ENCODE measurements at regions not wholly inside any gene's neighbourhood (a gene's known extent, or its start where the extent isn't known, plus 50 kb on each side); places are given as distances from the start of the nearest gene placed in this dataset.

- Mint-ChIP-seq H3K36me3 (ENCODE audit: low read depth) (peaks cover 2% of the 10 kb centered on the region), H3K4me3 (no peak overlapping the region), H3K27ac (no peak overlapping the region), H3K9me3 (peaks cover 4% of the 10 kb centered on the region), H3K27me3 (ENCODE audit: insufficient read depth) (no peaks in the 10 kb centered on the region), H3K4me1 (peaks cover 48% of the 10 kb centered on the region)
- Histone ChIP-seq H3K4me3 (ENCODE audit: low read length) (no peak overlapping the region), H3K36me3 (ENCODE audit: control insufficient read depth, insufficient read depth, low read length) (no peaks in the 10 kb centered on the region), H3K27me3 (ENCODE audit: control insufficient read depth, insufficient read depth, low read length, poor library complexity, severe bottlenecking) (no peaks in the 10 kb centered on the region), H3K9ac (ENCODE audit: extremely low read depth, low read length, poor library complexity, severe bottlenecking) (no peak overlapping the region), H3K27ac (ENCODE audit: low read depth, low read length) (no peak overlapping the region), H3K4me1 (ENCODE audit: control insufficient read depth, insufficient read depth, low read length) (peaks cover 7% of the 10 kb centered on the region), H3K9me3 (ENCODE audit: control insufficient read depth, low read length) (no peaks in the 10 kb centered on the region)
- DNase-seq = no peak
- TF ChIP-seq, protein P1, sequence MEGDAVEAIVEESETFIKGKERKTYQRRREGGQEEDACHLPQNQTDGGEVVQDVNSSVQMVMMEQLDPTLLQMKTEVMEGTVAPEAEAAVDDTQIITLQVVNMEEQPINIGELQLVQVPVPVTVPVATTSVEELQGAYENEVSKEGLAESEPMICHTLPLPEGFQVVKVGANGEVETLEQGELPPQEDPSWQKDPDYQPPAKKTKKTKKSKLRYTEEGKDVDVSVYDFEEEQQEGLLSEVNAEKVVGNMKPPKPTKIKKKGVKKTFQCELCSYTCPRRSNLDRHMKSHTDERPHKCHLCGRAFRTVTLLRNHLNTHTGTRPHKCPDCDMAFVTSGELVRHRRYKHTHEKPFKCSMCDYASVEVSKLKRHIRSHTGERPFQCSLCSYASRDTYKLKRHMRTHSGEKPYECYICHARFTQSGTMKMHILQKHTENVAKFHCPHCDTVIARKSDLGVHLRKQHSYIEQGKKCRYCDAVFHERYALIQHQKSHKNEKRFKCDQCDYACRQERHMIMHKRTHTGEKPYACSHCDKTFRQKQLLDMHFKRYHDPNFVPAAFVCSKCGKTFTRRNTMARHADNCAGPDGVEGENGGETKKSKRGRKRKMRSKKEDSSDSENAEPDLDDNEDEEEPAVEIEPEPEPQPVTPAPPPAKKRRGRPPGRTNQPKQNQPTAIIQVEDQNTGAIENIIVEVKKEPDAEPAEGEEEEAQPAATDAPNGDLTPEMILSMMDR (conservative IDR thresholded peaks at IDR 0.05) = no peak
- 95 to 100% methylated on average over 2 of the region's 3 CpGs for WGBS, 2 experiments (ENCODE audit: insufficient coverage in 1 of 2, insufficient read length in 1 of 2)
Measured at GRCh38 chr3:30527720-30528119, 78.7 kb upstream of the TGFBR2 start.

- Mint-ChIP-seq H3K9me3 (peaks cover 5% of the 10 kb centered on the region), H3K27me3 (ENCODE audit: insufficient read depth) (no peaks in the 10 kb centered on the region), H3K4me1 (peaks cover 25% of the 10 kb centered on the region), H3K27ac (no peak overlapping the region), H3K4me3 (no peak overlapping the region), H3K36me3 (ENCODE audit: low read depth) (peaks cover 2% of the 10 kb centered on the region)
- no peak overlapping the region for H3K9ac ChIP-seq (ENCODE audit: extremely low read depth, low read length, poor library complexity, severe bottlenecking)
- no peaks in the 10 kb centered on the region for H3K36me3 ChIP-seq (ENCODE audit: control insufficient read depth, insufficient read depth, low read length)
- WGBS, 2 experiments (ENCODE audit: insufficient coverage in 1 of 2, insufficient read length in 1 of 2) = 86 to 100% methylated on average over 1 of the region's 1 CpG
- H3K27me3 ChIP-seq (ENCODE audit: control insufficient read depth, insufficient read depth, low read length, poor library complexity, severe bottlenecking) = no peaks in the 10 kb centered on the region
- H3K4me3 ChIP-seq (ENCODE audit: low read length) = no peak overlapping the region
- no peak for DNase-seq
- H3K4me1 ChIP-seq (ENCODE audit: control insufficient read depth, insufficient read depth, low read length) = no peaks in the 10 kb centered on the region
- TF ChIP-seq, protein P1 (conservative IDR thresholded peaks at IDR 0.05) = no peak
- no peak overlapping the region for H3K27ac ChIP-seq (ENCODE audit: low read depth, low read length)
- no peaks in the 10 kb centered on the region for H3K9me3 ChIP-seq (ENCODE audit: control insufficient read depth, low read length)
Measured at GRCh38 chr3:30530084-30530483, 76.3 kb upstream of the TGFBR2 start.

DNA sequence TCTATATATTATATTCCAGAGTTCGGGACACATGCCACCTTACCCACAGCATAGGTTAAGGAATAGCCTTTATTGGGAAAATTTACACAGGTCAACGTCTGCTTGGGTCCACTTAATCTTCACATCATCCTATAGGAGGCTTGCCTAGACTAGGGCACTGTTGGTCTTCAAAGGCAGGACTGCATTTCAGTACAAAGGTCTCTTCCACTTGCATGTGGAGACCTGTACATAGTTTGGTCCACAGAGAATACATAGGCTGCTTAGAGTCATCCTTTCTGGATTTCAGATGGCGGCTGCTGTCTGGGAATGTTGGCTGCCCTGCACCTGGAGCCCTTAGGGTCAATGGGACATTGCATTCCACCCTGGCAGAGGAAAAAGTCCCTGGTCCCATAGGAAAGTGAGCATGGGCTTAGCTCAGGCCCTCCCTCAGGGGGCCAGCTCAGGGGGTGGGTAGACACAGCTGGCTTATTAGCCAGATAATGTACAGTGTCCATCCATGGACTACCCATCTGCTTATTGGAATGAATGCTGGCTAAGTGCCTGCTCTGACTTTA is 75.3 kb upstream of the TGFBR2 start:
- H3K27ac Mint-ChIP-seq = no peak overlapping the region
- no peak overlapping the region for H3K9ac ChIP-seq (ENCODE audit: extremely low read depth, low read length, poor library complexity, severe bottlenecking)

More for the DNA sequence above, 75.3 kb upstream of the TGFBR2 start:
- H3K9me3 Mint-ChIP-seq = peaks cover 4% of the 10 kb centered on the region
- no peaks in the 10 kb centered on the region for H3K27me3 ChIP-seq (ENCODE audit: control insufficient read depth, insufficient read depth, low read length, poor library complexity, severe bottlenecking)
- WGBS, 2 experiments (ENCODE audit: insufficient coverage in 1 of 2, insufficient read length in 1 of 2) = 90% methylated on average over 2 to 3 of the region's 3 CpGs
- no peak for DNase-seq
- TF ChIP-seq, protein P1 (conservative IDR thresholded peaks at IDR 0.05) = no peak
- H3K27ac ChIP-seq (ENCODE audit: low read depth, low read length) = no peak overlapping the region
- H3K36me3 Mint-ChIP-seq (ENCODE audit: low read depth) = peaks cover 2% of the 10 kb centered on the region
- no peak overlapping the region for H3K4me3 Mint-ChIP-seq
- H3K27me3 Mint-ChIP-seq (ENCODE audit: insufficient read depth) = no peaks in the 10 kb centered on the region
- H3K36me3 ChIP-seq (ENCODE audit: control insufficient read depth, insufficient read depth, low read length) = no peaks in the 10 kb centered on the region
- peaks cover 21% of the 10 kb centered on the region for H3K4me1 Mint-ChIP-seq
- H3K9me3 ChIP-seq (ENCODE audit: control insufficient read depth, low read length) = no peaks in the 10 kb centered on the region
- no peak overlapping the region for H3K4me3 ChIP-seq (ENCODE audit: low read length)
- H3K4me1 ChIP-seq (ENCODE audit: control insufficient read depth, insufficient read depth, low read length) = no peaks in the 10 kb centered on the region

All from endodermal cell (in vitro differentiated cells).